Psoas muscle (tissue), 7 donors: ENCODE measurements at regions not wholly inside any gene's neighbourhood (a gene's known extent, or its start where the extent isn't known, plus 50 kb on each side); places are given as distances from the start of the nearest gene placed in this dataset.

Experiments used
- ATAC-seq, 4 donors: fragments of 200-7000 bp; cut with Tn5 transposase; one replicate each; pipeline ENCODE4 v1.9.1; 2020; ENCODE audit warnings: moderate library complexity in 3 of 4, mild to moderate bottlenecking in 2 of 4
- DNase-seq, 2 donors: peaks; one replicate each; pipeline ENCODE4 v3.0.0-alpha.2; 2020
- H3K27ac ChIP-seq: fragments of 200-600 bp; one replicate; pipeline ENCODE4 v1.8.0; 2022
- H3K27me3 ChIP-seq, 3 donors: fragments of 200-600 bp in 1 of 3; one replicate each; pipeline versions ENCODE4 v1.6.1 to v1.8.0; 2013 to 2022; ENCODE audit warnings: low read length in 2 of 3, mild to moderate bottlenecking in 2 of 3, moderate library complexity in 1 of 3; ENCODE audit not compliant: insufficient read depth in 3 of 3
- H3K36me3 ChIP-seq, 2 donors: fragments of 200-600 bp in 1 of 2; one replicate each; pipeline versions ENCODE4 v1.6.1 to v1.8.0; 2013 to 2022; ENCODE audit warnings: low read depth in 1 of 2, mild to moderate bottlenecking in 1 of 2, moderate library complexity in 1 of 2; ENCODE audit not compliant: insufficient read depth in 1 of 2
- H3K4me1 ChIP-seq: fragments of 200-600 bp; one replicate; pipeline ENCODE4 v1.8.0; 2022
- H3K4me3 ChIP-seq: fragments of 200-600 bp; one replicate; pipeline ENCODE4 v1.8.0; 2022; ENCODE audit warnings: mild to moderate bottlenecking
- H3K9me3 ChIP-seq: fragments of 200-600 bp; one replicate; pipeline ENCODE4 v1.8.0; 2022
- CTCF ChIP-seq: fragments of 200-600 bp; IDR thresholded peaks from one replicate; pipeline ENCODE4 v1.8.0; 2022; ENCODE audit warnings: antibody characterized with exemption
- WGBS, 3 donors: extraction: QIAGEN DNeasy Blood & Tissue Kit; methylation state at CpG; one replicate each; pipeline versions ENCODE4 v1.1.6 to v1.1.7; 2013; 5-methylcytosine and 5-hydroxymethylcytosine counted together
- intact Hi-C, 2 donors: fragments of 100-400 bp; cut with DNase I; formaldehyde crosslinking; loops; one replicate each; pipeline versions ENCODE4 v1.11.0 to v1.14.2; 2022
- donor health status: healthy with polysubstance abuse.
- donor health status: DM: no; HTN: no; CAD: no; lungs with moderate emphysema.
- donor health status: Bipolar disorder and iron deficiency.
- donor health status: healthy.
- donor health status: DM: yes; HTN: yes; CAD: no.
- donor health status: DM: no; HTN: no; CAD: no.
- donor health status: DM: yes; HTN: yes; CAD: no.

GRCh38 chr2:153347818-153348495, 130.6 kb downstream of the RPRM start:
- Histone ChIP-seq H3K4me1 (no peaks in the 10 kb centered on the region), H3K27ac (no peak overlapping the region), H3K36me3 (no peaks in the 10 kb centered on the region), H3K9me3 (no peaks in the 10 kb centered on the region), H3K4me3 (no peak overlapping the region), H3K27me3 (no peaks in the 10 kb centered on the region)
- ATAC-seq, result no peak
- WGBS, 3 donors, result 21 to 23% (median 22%) methylated on average over 2 of the region's 2 CpGs
- no peak for TF ChIP-seq CTCF
- DNase-seq, result no peak
- intact Hi-C loops, result no loop called here

- H3K27ac ChIP-seq, result no peak overlapping the region
- H3K9me3 ChIP-seq, result peaks cover 3% of the 10 kb centered on the region
- ATAC-seq (no peak), DNase-seq (no peak)
- TF ChIP-seq CTCF, result no peak
- intact Hi-C loops, result no loop called here
- H3K36me3 ChIP-seq, result no peaks in the 10 kb centered on the region
- no peaks in the 10 kb centered on the region for H3K27me3 ChIP-seq
- no peaks in the 10 kb centered on the region for H3K4me1 ChIP-seq
- no peak overlapping the region for H3K4me3 ChIP-seq
Observed at GRCh38 chr2:153320879-153321278, 157.7 kb downstream of the RPRM start.

GRCh38 chr2:153311432-153311831, 167.1 kb downstream of the RPRM start:
- intact Hi-C loops, result no loop called here
- no peak for ATAC-seq
- 11 to 27% (median 22%) methylated on average over 8 of the region's 8 CpGs for WGBS, 3 donors

GRCh38 chr2:153308466-153308865, 170.1 kb downstream of the RPRM start:
- 74 to 84% (median 83%) methylated on average over 2 of the region's 2 CpGs for WGBS, 3 donors
- H3K4me1 ChIP-seq, result no peaks in the 10 kb centered on the region
- H3K36me3 ChIP-seq, result no peaks in the 10 kb centered on the region
- no peak for TF ChIP-seq CTCF
- intact Hi-C loops, result no loop called here
- DNase-seq (no peak), ATAC-seq (no peak)
- peaks cover 0 to 2% (median 0%) of the 10 kb centered on the region in 3 donors for H3K27me3 ChIP-seq
- no peak overlapping the region for H3K27ac ChIP-seq
- H3K4me3 ChIP-seq, result no peak overlapping the region
- no peaks in the 10 kb centered on the region for H3K9me3 ChIP-seq

More at GRCh38 chr2:153311432-153311831, 167.1 kb downstream of the RPRM start:
- H3K36me3 ChIP-seq, result no peaks in the 10 kb centered on the region
- DNase-seq, result peak in 1 of 2 donors; percentile 21
- no peak overlapping the region for H3K4me3 ChIP-seq
- no peak for TF ChIP-seq CTCF
- no peaks in the 10 kb centered on the region for H3K9me3 ChIP-seq
- no peaks in the 10 kb centered on the region for H3K4me1 ChIP-seq
- H3K27me3 ChIP-seq, result peaks cover 0 to 2% (median 0%) of the 10 kb centered on the region in 3 donors
- H3K27ac ChIP-seq, result no peak overlapping the region

- no peak for DNase-seq
- H3K4me1 ChIP-seq, result no peaks in the 10 kb centered on the region
- H3K4me3 ChIP-seq, result no peak overlapping the region
- 52 to 79% (median 57%) methylated on average over 3 of the region's 3 CpGs for whole genome bisulfite sequencing, 3 donors
- ATAC-seq, result no peak
- H3K27ac ChIP-seq, result no peak overlapping the region
- intact Hi-C loops, result no loop called here
- H3K36me3 ChIP-seq, result no peaks in the 10 kb centered on the region
- peaks cover 0 to 2% (median 0%) of the 10 kb centered on the region in 3 donors for H3K27me3 ChIP-seq
- H3K9me3 ChIP-seq, result no peaks in the 10 kb centered on the region
- TF ChIP-seq CTCF, result no peak
Observed at GRCh38 chr2:153307223-153307622, 171.3 kb downstream of the RPRM start.
